ENCODE measurements at regions not wholly inside any gene's neighbourhood (a gene's known extent, or its start where the extent isn't known, plus 50 kb on each side); places are given as distances from the start of the nearest gene placed in this dataset.

DNA sequence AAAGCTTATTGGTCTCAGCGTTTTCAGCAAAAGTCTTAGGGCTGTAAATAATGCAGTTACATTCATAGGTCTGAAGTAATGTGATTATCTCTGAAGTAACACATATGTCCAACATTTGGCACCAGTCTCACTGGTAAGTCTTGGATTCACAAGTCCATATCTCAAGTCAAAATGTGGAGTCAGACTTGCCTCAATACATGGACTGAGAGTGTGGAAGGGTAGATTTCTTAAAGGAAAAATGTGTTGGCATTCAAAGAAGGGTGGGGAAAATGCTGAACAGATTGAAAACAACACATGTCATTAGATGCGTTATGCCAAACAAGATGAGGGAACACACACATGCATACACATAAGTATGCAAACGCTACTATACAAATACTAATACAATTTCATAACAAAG is 989.0 kb upstream of the MANEA start:
- Histone ChIP-seq H3K36me3 (ENCODE audit: control insufficient read depth, insufficient read depth, low read length) (no peaks in the 10 kb centered on the region), H3K4me3 (replicated peaks in 1 of 4; ENCODE audit: control extremely low read depth in 1 of 4, insufficient read depth in 1 of 4, low read depth in 3 of 4, low read length in 4 of 4) (no peak overlapping the region), H3K27ac (ENCODE audit: insufficient read depth, low read length) (no peak overlapping the region), H3K27me3 (ENCODE audit: control insufficient read depth, insufficient read depth, low read length) (no peaks in the 10 kb centered on the region), H4K20me1 (ENCODE audit: control insufficient read depth, extremely low read depth, insufficient read depth, low read length) (no peaks in the 10 kb centered on the region), H2AFZ (ENCODE audit: low read length) (no peak overlapping the region), H3K4me1 (ENCODE audit: control insufficient read depth, extremely low read depth, insufficient read depth, low read length) (no peaks in the 10 kb centered on the region), H3K9me3 (ENCODE audit: control insufficient read depth, insufficient read depth, low read depth, low read length) (no peaks in the 10 kb centered on the region), H3K79me2 (ENCODE audit: control insufficient read depth, insufficient read depth, low read length) (no peaks in the 10 kb centered on the region), H3K4me2 (ENCODE audit: extremely low read depth, insufficient read depth, low read length) (no peak overlapping the region), H3K9ac (ENCODE audit: insufficient read depth, low read length) (no peak overlapping the region)
- no peak for DNase-seq (ENCODE audit: low read depth in 2 of 2)
- TF ChIP-seq EZH2 (IDR thresholded peaks at IDR 0.05; ENCODE audit: low read length, missing control alignments) (no peak), CTCF (conservative IDR thresholded peaks at IDR 0.05 in 1 of 2, IDR thresholded peaks at IDR 0.05 in 1 of 2; ENCODE audit: low read depth in 1 of 2, low read length in 2 of 2) (no peak)

DNA sequence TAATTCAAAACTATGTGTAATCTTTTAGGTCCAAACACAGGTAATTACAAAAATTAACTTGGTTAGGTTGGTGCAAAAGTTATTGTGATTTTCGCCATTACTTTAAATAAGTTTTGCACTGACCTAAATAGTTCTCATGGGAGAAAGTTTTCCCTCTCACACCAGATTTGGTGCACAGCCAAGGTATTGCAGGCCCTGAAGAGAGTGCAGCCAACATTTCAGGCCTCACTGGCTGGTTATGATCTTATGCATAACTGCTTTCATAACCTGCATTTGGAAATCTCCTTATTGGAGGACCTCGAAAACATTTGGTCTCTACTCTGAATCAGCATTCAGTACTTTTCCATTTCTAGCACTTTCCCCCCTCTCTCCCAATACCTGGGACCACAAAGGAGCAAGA is 993.1 kb upstream of the MANEA start:
- Histone ChIP-seq H3K27ac (ENCODE audit: insufficient read depth, low read length) (no peak overlapping the region), H3K9ac (ENCODE audit: insufficient read depth, low read length) (no peak overlapping the region), H3K79me2 (ENCODE audit: control insufficient read depth, insufficient read depth, low read length) (no peaks in the 10 kb centered on the region), H4K20me1 (ENCODE audit: control insufficient read depth, extremely low read depth, insufficient read depth, low read length) (no peaks in the 10 kb centered on the region), H3K4me3 (replicated peaks in 1 of 4; ENCODE audit: control extremely low read depth in 1 of 4, insufficient read depth in 1 of 4, low read depth in 3 of 4, low read length in 4 of 4) (no peak overlapping the region), H3K4me2 (ENCODE audit: extremely low read depth, insufficient read depth, low read length) (no peak overlapping the region), H3K9me3 (ENCODE audit: control insufficient read depth, insufficient read depth, low read depth, low read length) (no peaks in the 10 kb centered on the region), H3K27me3 (ENCODE audit: control insufficient read depth, insufficient read depth, low read length) (no peaks in the 10 kb centered on the region), H2AFZ (ENCODE audit: low read length) (no peak overlapping the region), H3K36me3 (ENCODE audit: control insufficient read depth, insufficient read depth, low read length) (no peaks in the 10 kb centered on the region), H3K4me1 (ENCODE audit: control insufficient read depth, extremely low read depth, insufficient read depth, low read length) (no peaks in the 10 kb centered on the region)
- TF ChIP-seq CTCF (conservative IDR thresholded peaks at IDR 0.05 in 1 of 2, IDR thresholded peaks at IDR 0.05 in 1 of 2; ENCODE audit: low read depth in 1 of 2, low read length in 2 of 2) = no peak
- no peak for TF ChIP-seq EZH2 (IDR thresholded peaks at IDR 0.05; ENCODE audit: low read length, missing control alignments)
- peak in 1 of 2 donors; percentile 1 for DNase-seq (ENCODE audit: low read depth in 2 of 2)

GRCh38 chr6:94570581-94570980 is 1006.8 kb upstream of the MANEA start:
- DNase-seq (ENCODE audit: low read depth in 2 of 2) = no peak
- no peaks in the 10 kb centered on the region for H3K9me3 ChIP-seq (ENCODE audit: control insufficient read depth, insufficient read depth, low read depth, low read length)
- no peaks in the 10 kb centered on the region for H3K4me1 ChIP-seq (ENCODE audit: control insufficient read depth, extremely low read depth, insufficient read depth, low read length)
- no peak overlapping the region for H3K27ac ChIP-seq (ENCODE audit: insufficient read depth, low read length)
- no peak overlapping the region for H3K4me3 ChIP-seq (replicated peaks in 1 of 4; ENCODE audit: control extremely low read depth in 1 of 4, insufficient read depth in 1 of 4, low read depth in 3 of 4, low read length in 4 of 4)
- no peaks in the 10 kb centered on the region for H3K79me2 ChIP-seq (ENCODE audit: control insufficient read depth, insufficient read depth, low read length)
- H3K4me2 ChIP-seq (ENCODE audit: extremely low read depth, insufficient read depth, low read length) = no peak overlapping the region
- TF ChIP-seq EZH2 (IDR thresholded peaks at IDR 0.05; ENCODE audit: low read length, missing control alignments) (no peak), CTCF (conservative IDR thresholded peaks at IDR 0.05 in 1 of 2, IDR thresholded peaks at IDR 0.05 in 1 of 2; ENCODE audit: low read depth in 1 of 2, low read length in 2 of 2) (no peak)
- H4K20me1 ChIP-seq (ENCODE audit: control insufficient read depth, extremely low read depth, insufficient read depth, low read length) = no peaks in the 10 kb centered on the region
- H3K27me3 ChIP-seq (ENCODE audit: control insufficient read depth, insufficient read depth, low read length) = no peaks in the 10 kb centered on the region
- no peaks in the 10 kb centered on the region for H3K36me3 ChIP-seq (ENCODE audit: control insufficient read depth, insufficient read depth, low read length)
- no peak overlapping the region for H2AFZ ChIP-seq (ENCODE audit: low read length)
- H3K9ac ChIP-seq (ENCODE audit: insufficient read depth, low read length) = no peak overlapping the region
